RWPE1 (cell line): ENCODE measurements at regions not wholly inside any gene's neighbourhood (a gene's known extent, or its start where the extent isn't known, plus 50 kb on each side); places are given as distances from the start of the nearest gene placed in this dataset.

Experiments
- CTCF ChIA-PET: fragments of 350-600 bp; sonication (Branson Sonifier 250); formaldehyde crosslinking; extraction: SDS; loops from one replicate; lab custom pipeline; 2021; lab: Yijun Ruan, JAX
- POLR2A ChIA-PET: fragments of 400-600 bp; formaldehyde crosslinking; extraction: SDS; loops from one replicate; lab custom pipeline; 2020; ENCODE audit warnings: antibody characterized with exemption; ENCODE audit not compliant: low non-redundant PET; lab: Yijun Ruan, JAX
- DNase-seq: peaks from one replicate; pipeline ENCODE4 v3.0.0; 2012; ENCODE audit warnings: low spot score
- H3K27ac ChIP-seq: fragments of 450-650 bp; 2 replicates; pipeline ENCODE4 v1.5.1; 2017
- TF ChIP-seq, protein P1 (sequence below): fragments of 450-650 bp; conservative IDR thresholded peaks from 2 replicates; pipeline ENCODE4 v1.5.1; 2017; ENCODE audit warnings: low read depth, mild to moderate bottlenecking

DNA sequence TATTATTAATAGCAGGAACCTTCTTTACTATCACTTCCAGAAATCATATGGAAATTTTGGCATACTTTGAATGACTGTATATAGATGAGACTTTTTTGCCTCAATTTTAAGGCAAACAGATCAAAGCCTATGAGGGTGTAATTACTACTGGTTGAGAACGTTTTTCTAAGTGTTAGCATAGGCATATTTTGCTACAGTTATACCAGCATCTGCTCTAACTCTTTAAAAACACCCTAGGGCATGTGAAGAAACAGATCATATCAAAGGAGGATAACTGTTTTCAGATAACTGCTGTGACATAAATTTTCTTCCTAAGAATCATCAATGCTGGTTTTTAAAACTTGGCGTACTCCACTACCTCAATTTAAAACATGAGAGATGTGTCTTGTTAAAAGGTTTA is 1155.3 kb downstream of the FSTL5 start:
- no peak overlapping the region for H3K27ac ChIP-seq
- CTCF ChIA-PET, result no interaction called here

GRCh38 chr4:161010227-161010626 is 1153.6 kb downstream of the FSTL5 start:
- POLR2A ChIA-PET, result no interaction called here
- CTCF ChIA-PET, result no interaction called here
- DNase-seq, result no peak

More for the DNA sequence above, 1155.3 kb downstream of the FSTL5 start:
- no peak for DNase-seq
- TF ChIP-seq, protein P1, sequence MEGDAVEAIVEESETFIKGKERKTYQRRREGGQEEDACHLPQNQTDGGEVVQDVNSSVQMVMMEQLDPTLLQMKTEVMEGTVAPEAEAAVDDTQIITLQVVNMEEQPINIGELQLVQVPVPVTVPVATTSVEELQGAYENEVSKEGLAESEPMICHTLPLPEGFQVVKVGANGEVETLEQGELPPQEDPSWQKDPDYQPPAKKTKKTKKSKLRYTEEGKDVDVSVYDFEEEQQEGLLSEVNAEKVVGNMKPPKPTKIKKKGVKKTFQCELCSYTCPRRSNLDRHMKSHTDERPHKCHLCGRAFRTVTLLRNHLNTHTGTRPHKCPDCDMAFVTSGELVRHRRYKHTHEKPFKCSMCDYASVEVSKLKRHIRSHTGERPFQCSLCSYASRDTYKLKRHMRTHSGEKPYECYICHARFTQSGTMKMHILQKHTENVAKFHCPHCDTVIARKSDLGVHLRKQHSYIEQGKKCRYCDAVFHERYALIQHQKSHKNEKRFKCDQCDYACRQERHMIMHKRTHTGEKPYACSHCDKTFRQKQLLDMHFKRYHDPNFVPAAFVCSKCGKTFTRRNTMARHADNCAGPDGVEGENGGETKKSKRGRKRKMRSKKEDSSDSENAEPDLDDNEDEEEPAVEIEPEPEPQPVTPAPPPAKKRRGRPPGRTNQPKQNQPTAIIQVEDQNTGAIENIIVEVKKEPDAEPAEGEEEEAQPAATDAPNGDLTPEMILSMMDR, result no peak
- POLR2A ChIA-PET, result no interaction called here

More at GRCh38 chr4:161010227-161010626, 1153.6 kb downstream of the FSTL5 start:
- TF ChIP-seq, protein P1, result no peak
- H3K27ac ChIP-seq, result no peak overlapping the region
